Activated T-cell treated with anti-CD3 and anti-CD28 coated beads, Interleukin-2, amount 50 U/mL, for 1 hour (primary cell): ENCODE measurements at regions not wholly inside any gene's neighbourhood (a gene's known extent, or its start where the extent isn't known, plus 50 kb on each side); places are given as distances from the start of the nearest gene placed in this dataset.

Experiments used
- DNase-seq: peaks from one replicate; pipeline ENCODE4 v3.0.0-alpha.2; 2020

- no peak for DNase-seq
Measured at GRCh38 chr7:68265258-68265657, 1268.6 kb downstream of the TYW1 start.

- DNase-seq, result no peak
Measured at GRCh38 chr7:68266004-68266579, 1269.5 kb downstream of the TYW1 start.

- DNase-seq, result no peak
Measured at GRCh38 chr7:68267486-68267885, 1270.9 kb downstream of the TYW1 start.

- DNase-seq, result no peak
Measured at GRCh38 chr7:68269405-68269804, 1272.8 kb downstream of the TYW1 start.

- DNase-seq, result no peak
Measured at GRCh38 chr7:68272507-68272906, 1275.9 kb downstream of the TYW1 start.

- DNase-seq, result no peak
Measured at GRCh38 chr7:68276725-68277124, 1280.1 kb downstream of the TYW1 start.

- DNase-seq, result no peak
Measured at GRCh38 chr7:68279827-68280400, 1283.3 kb downstream of the TYW1 start.

- no peak for DNase-seq
Measured at GRCh38 chr7:68280931-68281330, 1284.3 kb downstream of the TYW1 start.

- DNase-seq, result no peak
Measured at GRCh38 chr7:68288144-68288593, 1291.5 kb downstream of the TYW1 start.

GRCh38 chr7:68291710-68292109, 1295.1 kb downstream of the TYW1 start:
- no peak for DNase-seq

- no peak for DNase-seq
Measured at GRCh38 chr7:68295386-68295785, 1298.8 kb downstream of the TYW1 start.

- no peak for DNase-seq
Measured at GRCh38 chr7:68304536-68304935, 1293.7 kb upstream of the AUTS2 start.

- no peak for DNase-seq
Measured at GRCh38 chr7:68306692-68307107, 1291.6 kb upstream of the AUTS2 start.

GRCh38 chr7:68309271-68309670, 1289.0 kb upstream of the AUTS2 start:
- DNase-seq, result no peak

GRCh38 chr7:68309806-68310205, 1288.5 kb upstream of the AUTS2 start:
- DNase-seq, result no peak

- DNase-seq, result no peak
Measured at GRCh38 chr7:68311958-68312357, 1286.3 kb upstream of the AUTS2 start.

- no peak for DNase-seq
Measured at GRCh38 chr7:68313806-68314205, 1284.5 kb upstream of the AUTS2 start.

GRCh38 chr7:68314208-68314607, 1284.1 kb upstream of the AUTS2 start:
- no peak for DNase-seq

GRCh38 chr7:68317476-68317875, 1280.8 kb upstream of the AUTS2 start:
- DNase-seq, result no peak

- no peak for DNase-seq
Measured at GRCh38 chr7:68319061-68319460, 1279.2 kb upstream of the AUTS2 start.

- DNase-seq, result no peak
Measured at GRCh38 chr7:68321076-68321639, 1277.1 kb upstream of the AUTS2 start.

GRCh38 chr7:68321776-68322496, 1276.3 kb upstream of the AUTS2 start:
- DNase-seq, result no peak

- DNase-seq, result no peak
Measured at GRCh38 chr7:68324621-68325020, 1273.7 kb upstream of the AUTS2 start.

- no peak for DNase-seq
Measured at GRCh38 chr7:68334216-68334615, 1264.1 kb upstream of the AUTS2 start.
